Prostate gland (tissue), 2 donors: ENCODE measurements at regions not wholly inside any gene's neighbourhood (a gene's known extent, or its start where the extent isn't known, plus 50 kb on each side); places are given as distances from the start of the nearest gene placed in this dataset.

ENCODE experiments used
- CTCF ChIP-seq, 4 experiments: fragments of 200-600 bp in 2 of 4; fragments of 450-650 bp in 2 of 4; sonication (generic) in 2 of 4; IDR thresholded peaks; 1 replicate in 3 of 4; 2 replicates in 1 of 4; pipeline ENCODE4 v1.5.1; 2016 to 2019; ENCODE audit warnings: antibody characterized with exemption in 4 of 4, mild to moderate bottlenecking in 2 of 4, moderate library complexity in 2 of 4
- POLR2A ChIP-seq: fragments of 450-650 bp; IDR thresholded peaks from one replicate; pipeline ENCODE4 v1.6.1; 2016; ENCODE audit warnings: antibody characterized with exemption, mild to moderate bottlenecking

- TF ChIP-seq CTCF (IDR thresholded peaks at IDR 0.05) = no peak
- TF ChIP-seq POLR2A = no peak
These were observed 118.0 kb downstream of the OAT start for GRCh38 chr10:124300735-124301134.
